SU-DHL-6 (cell line): ENCODE measurements at regions not wholly inside any gene's neighbourhood (a gene's known extent, or its start where the extent isn't known, plus 50 kb on each side); places are given as distances from the start of the nearest gene placed in this dataset.

ENCODE experiments used
- H2AFZ ChIP-seq: fragments of 200-600 bp; sonication (generic); 2 replicates; pipeline ENCODE4 v1.6.1; 2014; ENCODE audit warnings: low read depth, mild to moderate bottlenecking, moderate library complexity, mixed read lengths, antibody characterized with exemption, low read length; ENCODE audit not compliant: severe bottlenecking
- H3F3A ChIP-seq: fragments of 200-600 bp; shearing (Covaris generic); 2 replicates; pipeline ENCODE4 v1.6.0; 2016; ENCODE audit warnings: antibody characterized with exemption, mild to moderate bottlenecking; ENCODE audit not compliant: insufficient read depth
- H3K27ac ChIP-seq: fragments of 200-600 bp; sonication (generic); 2 replicates; pipeline ENCODE4 v1.5.1; 2016; ENCODE audit warnings: low read depth, mild to moderate bottlenecking, low read length, moderate library complexity, mixed read lengths
- H3K27me3 ChIP-seq: fragments of 200-600 bp; sonication (generic), shearing (Covaris generic); 2 replicates; pipeline ENCODE4 v1.6.0; 2014; ENCODE audit warnings: mild to moderate bottlenecking, low read length
- H3K36me3 ChIP-seq: fragments of 200-600 bp; sonication (generic); 2 replicates; pipeline ENCODE4 v1.6.1; 2014; ENCODE audit warnings: mild to moderate bottlenecking, low read length, mixed read lengths
- H3K4me2 ChIP-seq: fragments of 300-600, 200-600 bp; shearing (Covaris generic), sonication (generic); 2 replicates; pipeline ENCODE4 v1.6.0; 2014; ENCODE audit warnings: low read length, low read depth, mild to moderate bottlenecking; ENCODE audit not compliant: poor library complexity, severe bottlenecking
- H3K4me3 ChIP-seq: fragments of 200-600 bp; sonication (generic); 2 replicates; pipeline ENCODE4 v1.5.1; 2014; ENCODE audit warnings: antibody characterized with exemption, low read length, mild to moderate bottlenecking, mixed read lengths; ENCODE audit not compliant: insufficient read depth, poor library complexity, severe bottlenecking
- H3K79me2 ChIP-seq: fragments of 200-600 bp; sonication (generic); 2 replicates; pipeline ENCODE4 v1.6.1; 2014; ENCODE audit warnings: mild to moderate bottlenecking, low read length, moderate library complexity; ENCODE audit not compliant: insufficient read depth
- H3K9ac ChIP-seq: fragments of 200-600 bp; sonication (generic); 2 replicates; pipeline ENCODE4 v1.7.0; 2014; ENCODE audit warnings: mild to moderate bottlenecking, low read length
- H3K9me2 ChIP-seq: fragments of 200-600 bp; sonication (generic); replicated peaks from 2 replicates; pipeline ENCODE4 v1.6.1; 2014; ENCODE audit warnings: low read length; ENCODE audit not compliant: insufficient read depth
- H3K9me3 ChIP-seq: fragments of 200-600 bp; sonication (generic); 2 replicates; pipeline ENCODE4 v1.6.1; 2014; ENCODE audit warnings: low read length, mixed read lengths; ENCODE audit not compliant: insufficient read depth
- H4K20me1 ChIP-seq: fragments of 200-600 bp; sonication (generic); 2 replicates; pipeline ENCODE4 v1.6.1; 2014; ENCODE audit warnings: low read depth, mild to moderate bottlenecking, antibody characterized with exemption, low read length, moderate library complexity, mixed read lengths
- CTCF ChIP-seq: fragments of 200-600 bp; sonication (generic); IDR thresholded peaks from one replicate; pipeline ENCODE4 v1.5.1; 2017; ENCODE audit warnings: antibody characterized with exemption, mild to moderate bottlenecking, low read length, moderate library complexity; ENCODE audit not compliant: insufficient read depth, poor library complexity, severe bottlenecking
- EZH2phosphoT487 ChIP-seq: fragments of 200-600 bp; sonication (generic), shearing (Covaris generic); conservative IDR thresholded peaks from 2 replicates; pipeline ENCODE4 v1.6.1; 2018; ENCODE audit warnings: mild to moderate bottlenecking, antibody characterized with exemption, low read length, moderate library complexity, mixed read lengths

- Histone ChIP-seq H3K9ac (no peak overlapping the region), H2AFZ (no peak overlapping the region)
- TF ChIP-seq EZH2phosphoT487 (no peak), CTCF (no peak)
Measured at GRCh38 chr6:22199771-22200170, 97.1 kb downstream of the PRL start.

GRCh38 chr6:22204153-22204552, 92.7 kb downstream of the PRL start:
- Histone ChIP-seq H3K9me2 (no peaks in the 10 kb centered on the region), H2AFZ (no peak overlapping the region), H3K27ac (no peak overlapping the region), H3K27me3 (no peaks in the 10 kb centered on the region), H3K4me3 (no peak overlapping the region), H3K9me3 (no peaks in the 10 kb centered on the region), H3K79me2 (no peaks in the 10 kb centered on the region), H3K36me3 (no peaks in the 10 kb centered on the region), H4K20me1 (no peaks in the 10 kb centered on the region), H3K4me2 (no peak overlapping the region), H3K9ac (no peak overlapping the region), H3F3A (no peaks in the 10 kb centered on the region)
- TF ChIP-seq CTCF = no peak
- TF ChIP-seq EZH2phosphoT487 = no peak

More at GRCh38 chr6:22199771-22200170, 97.1 kb downstream of the PRL start:
- no peak overlapping the region for H3K27ac ChIP-seq
- no peaks in the 10 kb centered on the region for H3K36me3 ChIP-seq
- H3K27me3 ChIP-seq = no peaks in the 10 kb centered on the region
- H3K9me3 ChIP-seq = no peaks in the 10 kb centered on the region
- no peaks in the 10 kb centered on the region for H4K20me1 ChIP-seq
- no peaks in the 10 kb centered on the region for H3K79me2 ChIP-seq
- H3K4me2 ChIP-seq = no peak overlapping the region
- no peak overlapping the region for H3K4me3 ChIP-seq
- no peaks in the 10 kb centered on the region for H3K9me2 ChIP-seq
- no peaks in the 10 kb centered on the region for H3F3A ChIP-seq

- Histone ChIP-seq H3K4me3 (no peak overlapping the region), H3K4me2 (no peak overlapping the region)
Measured at GRCh38 chr6:22205266-22205665, 91.6 kb downstream of the PRL start.

More at GRCh38 chr6:22205266-22205665, 91.6 kb downstream of the PRL start:
- no peaks in the 10 kb centered on the region for H4K20me1 ChIP-seq
- TF ChIP-seq CTCF (no peak), EZH2phosphoT487 (no peak)
- no peaks in the 10 kb centered on the region for H3K9me2 ChIP-seq
- no peaks in the 10 kb centered on the region for H3K9me3 ChIP-seq
- H3K79me2 ChIP-seq = no peaks in the 10 kb centered on the region
- no peaks in the 10 kb centered on the region for H3K27me3 ChIP-seq
- no peak overlapping the region for H3K27ac ChIP-seq
- no peaks in the 10 kb centered on the region for H3F3A ChIP-seq
- H3K9ac ChIP-seq = no peak overlapping the region
- H3K36me3 ChIP-seq = no peaks in the 10 kb centered on the region
- H2AFZ ChIP-seq = no peak overlapping the region
